ENCODE measurements at regions not wholly inside any gene's neighbourhood (a gene's known extent, or its start where the extent isn't known, plus 50 kb on each side); places are given as distances from the start of the nearest gene placed in this dataset.

- no peak for TF ChIP-seq CTCF (IDR thresholded peaks at IDR 0.05; ENCODE audit: insufficient read depth, low read length)
- no peak for TF ChIP-seq GABPA (IDR thresholded peaks at IDR 0.05; ENCODE audit: low read depth)
Measured at GRCh38 chr1:195511501-195511900, 1096.7 kb downstream of the KCNT2 start.

All from HL-60 (cell line).